Ovary (tissue), 7 donors: ENCODE measurements at regions not wholly inside any gene's neighbourhood (a gene's known extent, or its start where the extent isn't known, plus 50 kb on each side); places are given as distances from the start of the nearest gene placed in this dataset.

ENCODE experiments used
- DNase-seq, 5 donors: peaks; one replicate each; pipeline ENCODE4 v3.0.0-alpha.2; 2019 to 2020
- H3K27ac ChIP-seq, 2 donors: fragments of 200-600 bp; one replicate each; pipeline versions ENCODE4 v1.5.1 to v1.8.0; 2019 to 2022
- H3K27me3 ChIP-seq: fragments of 200-600 bp; one replicate; pipeline ENCODE4 v1.8.0; 2022
- H3K36me3 ChIP-seq: fragments of 200-600 bp; sonication (generic); one replicate; pipeline ENCODE4 v1.5.1; 2019
- H3K4me1 ChIP-seq: one replicate; pipeline ENCODE4 v1.8.1; 2013; ENCODE audit warnings: mild to moderate bottlenecking, moderate library complexity; ENCODE audit not compliant: insufficient read depth
- H3K4me3 ChIP-seq: fragments of 200-600 bp; sonication (generic); one replicate; pipeline ENCODE4 v1.5.1; 2017
- H3K9me3 ChIP-seq, 2 donors: fragments of 200-600 bp in 1 of 2; sonication (generic) in 1 of 2; one replicate each; pipeline versions ENCODE4 v1.5.1 to v1.8.1; 2013 to 2019; ENCODE audit warnings: mild to moderate bottlenecking in 1 of 2, moderate library complexity in 1 of 2
- CTCF ChIP-seq, 3 donors: fragments of 450-650 bp in 2 of 3; fragments of 200-600 bp in 1 of 3; IDR thresholded peaks; one replicate each; pipeline versions ENCODE4 v1.5.1 to v1.8.0; 2016 to 2022; ENCODE audit warnings: antibody characterized with exemption in 3 of 3, mild to moderate bottlenecking in 1 of 3
- EP300 ChIP-seq: sonication (generic); formaldehyde crosslinking; IDR thresholded peaks from one replicate; pipeline ENCODE4 v1.6.1; 2017; ENCODE audit warnings: antibody characterized with exemption
- POLR2A ChIP-seq: fragments of 450-650 bp; IDR thresholded peaks from one replicate; pipeline ENCODE4 v1.6.1; 2017; ENCODE audit warnings: antibody characterized with exemption, mild to moderate bottlenecking, moderate library complexity
- WGBS, 3 donors: extraction: QIAGEN DNeasy Blood & Tissue Kit in 1 of 3; methylation state at CpG; one replicate each; pipeline versions ENCODE4 v1.1.5 to v1.1.7; 2013 to 2017; 5-methylcytosine and 5-hydroxymethylcytosine counted together
- intact Hi-C, 4 donors: fragments of 100-400 bp; cut with DNase I; formaldehyde crosslinking; loops; one replicate each; pipeline versions ENCODE4 v1.11.0 to v1.15.1; 2022 to 2023
- donor health status: DM: no; HTN: no; CAD: no; lungs with moderate emphysema.
- donor health status: DM: no; HTN: no; CAD: no.
- donor health status: Bipolar disorder and iron deficiency.
- donor health status: DM: no; HTN: no; CAD: no.
- donor health status: DM: yes; HTN: yes; CAD: no.

GRCh38 chr12:94760786-94761185 lies 110.4 kb upstream of the TMCC3 start:
- 16 to 27% (median 23%) methylated on average over 2 of the region's 2 CpGs for WGBS, 3 donors
- Histone ChIP-seq H3K4me1 (peaks cover 3% of the 10 kb centered on the region), H3K27ac (no peak overlapping the region), H3K27me3 (no peaks in the 10 kb centered on the region), H3K9me3 (no peaks in the 10 kb centered on the region), H3K36me3 (no peaks in the 10 kb centered on the region), H3K4me3 (no peak overlapping the region)
- intact Hi-C loops = loop anchor here in 2 of 4 donors (10.0 kb wide), 1 partner anchor 216 kb away; no protein-coding TSS in a partner anchor
- DNase-seq = no peak
- TF ChIP-seq CTCF (IDR thresholded peaks at IDR 0.05) (no peak), EP300 (no peak), POLR2A (no peak)

GRCh38 chr12:94756789-94757188 lies 106.4 kb upstream of the TMCC3 start:
- WGBS, 3 donors = 16 to 35% (median 25%) methylated on average over 2 of the region's 2 CpGs
- no peak for DNase-seq
- TF ChIP-seq EP300 = no peak
- no peak for TF ChIP-seq CTCF (IDR thresholded peaks at IDR 0.05)
- no peak for TF ChIP-seq POLR2A
- Histone ChIP-seq H3K4me3 (no peak overlapping the region), H3K36me3 (no peaks in the 10 kb centered on the region), H3K9me3 (no peaks in the 10 kb centered on the region), H3K27ac (no peak overlapping the region), H3K4me1 (peaks cover 3% of the 10 kb centered on the region), H3K27me3 (no peaks in the 10 kb centered on the region)
- intact Hi-C loops = loop anchor here in 2 of 4 donors (10.0 kb wide), 3 partner anchors 202 to 612 kb away; partner anchors contain the start of gene PLXNC1 (in 1 of the 2)

- no peaks in the 10 kb centered on the region for H3K9me3 ChIP-seq
- DNase-seq = no peak
- H3K4me3 ChIP-seq = no peak overlapping the region
- TF ChIP-seq EP300 (no peak), CTCF (IDR thresholded peaks at IDR 0.05) (no peak), POLR2A (no peak)
- H3K4me1 ChIP-seq = peaks cover 9% of the 10 kb centered on the region
- WGBS, 3 donors = 75 to 81% (median 80%) methylated on average over 4 of the region's 4 CpGs
- no peak overlapping the region for H3K27ac ChIP-seq
- intact Hi-C loops = loop anchor here in 2 of 4 donors (10.0 kb wide), 3 partner anchors 201 to 611 kb away; partner anchors contain the start of gene PLXNC1 (in 1 of the 2)
- H3K27me3 ChIP-seq = no peaks in the 10 kb centered on the region
- H3K36me3 ChIP-seq = no peaks in the 10 kb centered on the region
Measured at GRCh38 chr12:94755598-94755997, 105.2 kb upstream of the TMCC3 start.

GRCh38 chr12:94754653-94755052 lies 104.3 kb upstream of the TMCC3 start:
- no peaks in the 10 kb centered on the region for H3K9me3 ChIP-seq
- intact Hi-C loops = loop anchor here in 2 of 4 donors (10.0 kb wide), 3 partner anchors 200 to 610 kb away; partner anchors contain the start of gene PLXNC1 (in 1 of the 2)
- TF ChIP-seq EP300 (no peak), POLR2A (no peak), CTCF (IDR thresholded peaks at IDR 0.05) (no peak)
- no peak overlapping the region for H3K4me3 ChIP-seq
- no peak overlapping the region for H3K27ac ChIP-seq
- H3K27me3 ChIP-seq = no peaks in the 10 kb centered on the region
- peaks cover 10% of the 10 kb centered on the region for H3K4me1 ChIP-seq
- no peak for DNase-seq
- no peaks in the 10 kb centered on the region for H3K36me3 ChIP-seq
